Fibroblast of the aortic adventitia (primary cell): ENCODE measurements at regions not wholly inside any gene's neighbourhood (a gene's known extent, or its start where the extent isn't known, plus 50 kb on each side); places are given as distances from the start of the nearest gene placed in this dataset.

Experiments used
- DNase-seq: peaks from one replicate; pipeline ENCODE4 v3.0.0-alpha.2; 2010; ENCODE audit warnings: low read depth
- H3K4me3 ChIP-seq: 2 replicates; pipeline ENCODE4 v1.5.1; 2011; ENCODE audit warnings: low read depth, mild to moderate bottlenecking, control low read depth, low read length, moderate library complexity
- TF ChIP-seq, protein P1 (sequence below): IDR thresholded peaks from 2 replicates; pipeline ENCODE4 v1.5.1; 2011; ENCODE audit warnings: mild to moderate bottlenecking, low read length, control low read depth, inconsistent platforms; ENCODE audit not compliant: insufficient read depth

DNA sequence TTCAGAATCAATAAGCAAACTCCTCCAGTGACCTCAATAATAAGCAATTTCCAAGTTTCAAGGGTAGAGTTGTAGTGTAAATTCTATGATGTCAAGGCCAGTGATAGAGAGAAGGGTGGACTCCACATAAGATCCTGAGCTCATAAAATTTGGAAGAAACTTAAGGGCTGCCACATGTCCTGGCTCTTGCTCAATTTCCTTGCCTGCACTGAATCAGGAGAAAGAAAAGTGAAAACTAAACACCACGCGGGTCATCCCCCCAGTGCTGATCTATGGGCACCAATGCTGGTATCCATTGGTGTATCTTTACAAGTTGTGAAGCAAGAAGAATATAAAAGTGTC, 392.0 kb upstream of the INTU start:
- no peak overlapping the region for H3K4me3 ChIP-seq
- TF ChIP-seq, protein P1, sequence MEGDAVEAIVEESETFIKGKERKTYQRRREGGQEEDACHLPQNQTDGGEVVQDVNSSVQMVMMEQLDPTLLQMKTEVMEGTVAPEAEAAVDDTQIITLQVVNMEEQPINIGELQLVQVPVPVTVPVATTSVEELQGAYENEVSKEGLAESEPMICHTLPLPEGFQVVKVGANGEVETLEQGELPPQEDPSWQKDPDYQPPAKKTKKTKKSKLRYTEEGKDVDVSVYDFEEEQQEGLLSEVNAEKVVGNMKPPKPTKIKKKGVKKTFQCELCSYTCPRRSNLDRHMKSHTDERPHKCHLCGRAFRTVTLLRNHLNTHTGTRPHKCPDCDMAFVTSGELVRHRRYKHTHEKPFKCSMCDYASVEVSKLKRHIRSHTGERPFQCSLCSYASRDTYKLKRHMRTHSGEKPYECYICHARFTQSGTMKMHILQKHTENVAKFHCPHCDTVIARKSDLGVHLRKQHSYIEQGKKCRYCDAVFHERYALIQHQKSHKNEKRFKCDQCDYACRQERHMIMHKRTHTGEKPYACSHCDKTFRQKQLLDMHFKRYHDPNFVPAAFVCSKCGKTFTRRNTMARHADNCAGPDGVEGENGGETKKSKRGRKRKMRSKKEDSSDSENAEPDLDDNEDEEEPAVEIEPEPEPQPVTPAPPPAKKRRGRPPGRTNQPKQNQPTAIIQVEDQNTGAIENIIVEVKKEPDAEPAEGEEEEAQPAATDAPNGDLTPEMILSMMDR = no peak
- peak; percentile 4 for DNase-seq

DNA sequence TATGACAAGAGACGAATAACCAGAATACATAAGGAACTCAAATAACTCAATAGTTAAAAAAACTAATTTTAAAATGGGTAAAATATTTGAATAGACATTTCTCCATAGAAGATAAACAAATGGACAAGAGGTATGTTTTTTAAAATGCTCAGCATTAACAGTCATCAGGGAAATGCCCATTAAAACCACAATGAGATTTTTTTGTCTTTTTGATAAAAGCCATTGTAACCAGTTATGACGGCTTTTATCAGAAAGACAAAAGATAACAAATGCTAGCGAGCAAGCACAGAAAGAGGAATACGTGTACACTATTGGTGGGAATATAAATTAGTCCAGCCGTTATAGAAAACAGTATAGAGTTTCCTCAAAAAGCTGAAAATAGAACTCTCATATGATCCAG, 388.2 kb upstream of the INTU start:
- H3K4me3 ChIP-seq = no peak overlapping the region
- DNase-seq = no peak
- TF ChIP-seq, protein P1 = no peak

DNA sequence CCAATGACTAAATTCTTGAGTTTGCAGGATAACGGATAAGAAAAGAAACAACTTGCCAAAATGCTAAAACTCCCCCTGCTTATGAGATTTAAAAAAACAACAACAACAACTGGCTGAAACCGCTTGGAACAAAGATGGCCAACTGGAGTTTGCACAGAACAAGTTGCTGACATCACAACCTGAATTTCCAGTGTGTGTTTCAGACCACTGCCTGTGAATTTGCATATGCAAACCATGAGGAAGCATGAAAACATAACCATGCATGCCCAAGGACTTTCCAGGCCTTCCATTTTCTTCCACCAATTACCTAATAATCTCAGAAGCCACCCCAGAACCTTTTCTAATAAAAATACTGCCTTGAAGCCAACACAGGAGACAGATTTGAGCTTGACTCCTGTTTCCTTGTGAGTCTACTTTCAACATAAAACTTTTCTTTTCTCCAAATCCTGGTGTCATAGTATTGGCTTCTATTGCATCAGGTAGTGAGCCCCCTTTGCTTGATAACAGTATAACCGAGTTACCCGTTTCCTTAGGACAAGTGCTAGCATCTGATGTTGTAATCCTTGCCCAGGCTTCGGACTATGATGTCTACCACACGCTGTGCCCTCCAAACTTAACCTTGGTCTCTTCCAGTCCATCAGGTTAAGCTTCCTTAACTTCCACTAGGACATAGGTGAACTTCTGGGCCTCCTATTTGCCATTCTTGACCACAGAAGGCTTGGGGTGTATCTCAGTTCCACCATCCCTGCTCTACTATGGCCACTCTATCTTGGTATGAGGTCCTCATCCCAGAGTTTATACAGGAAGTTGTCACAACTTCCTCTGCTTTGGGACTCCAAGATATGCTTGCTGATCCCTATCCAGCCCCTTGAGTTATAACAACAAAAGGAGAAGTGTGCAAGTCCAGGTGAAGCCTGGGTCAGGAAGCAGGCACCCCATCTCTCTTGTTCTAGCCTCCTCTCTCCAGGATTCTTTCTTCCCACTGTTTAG, 385.5 kb upstream of the INTU start:
- TF ChIP-seq, protein P1 = no peak
- no peak overlapping the region for H3K4me3 ChIP-seq
- DNase-seq = no peak

DNA sequence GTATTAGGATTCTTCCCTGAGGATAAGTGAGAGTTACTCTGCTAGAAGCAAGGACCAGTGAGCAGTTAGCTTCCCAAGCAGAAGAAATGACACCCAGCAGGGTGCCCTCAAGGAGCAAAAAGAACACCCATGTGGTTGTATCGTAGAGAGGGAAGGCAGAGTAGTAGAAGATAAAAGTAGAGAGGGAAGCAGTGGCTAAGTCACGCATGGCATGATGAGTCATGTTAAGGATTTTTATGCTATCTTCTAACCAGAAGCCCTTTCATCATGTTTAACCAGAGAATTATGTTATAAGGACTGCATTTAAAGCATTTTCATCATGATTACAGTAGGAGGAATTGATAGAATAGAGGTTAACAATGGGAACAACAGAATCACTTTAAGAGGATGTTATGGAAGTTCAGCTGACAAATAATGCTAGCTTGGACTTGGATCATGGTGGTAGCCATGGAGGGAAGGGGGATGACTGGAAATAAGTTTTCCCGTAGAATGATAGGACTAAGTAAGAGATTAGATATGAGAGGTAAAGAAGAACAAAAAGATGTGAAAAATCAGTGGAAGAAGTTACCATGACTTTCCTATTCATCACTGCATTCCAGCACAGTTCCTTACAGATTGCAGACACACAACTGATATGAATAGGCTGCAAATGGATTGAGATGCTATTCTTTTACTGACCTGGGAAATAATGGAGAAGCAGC, 383.5 kb upstream of the INTU start:
- peak; percentile 14 for DNase-seq
- TF ChIP-seq, protein P1 = no peak
- no peak overlapping the region for H3K4me3 ChIP-seq

DNA sequence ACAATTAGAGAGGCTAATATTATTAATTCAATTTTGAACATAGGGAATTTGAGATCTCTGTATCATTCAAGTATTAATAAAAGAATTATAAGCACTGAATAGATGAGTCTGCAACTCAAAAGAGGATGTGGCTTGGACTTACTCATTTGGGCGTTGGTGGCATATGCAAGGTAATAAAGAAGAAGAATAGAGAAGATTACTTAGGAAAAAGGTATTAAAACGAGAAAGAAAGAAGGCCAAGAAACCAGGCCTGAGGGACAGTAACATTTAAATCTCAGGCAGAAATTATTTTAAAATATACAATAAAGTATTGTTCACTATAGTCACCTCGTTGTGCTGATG, 383.0 kb upstream of the INTU start:
- TF ChIP-seq, protein P1 = no peak
- DNase-seq = no peak
- no peak overlapping the region for H3K4me3 ChIP-seq

DNA sequence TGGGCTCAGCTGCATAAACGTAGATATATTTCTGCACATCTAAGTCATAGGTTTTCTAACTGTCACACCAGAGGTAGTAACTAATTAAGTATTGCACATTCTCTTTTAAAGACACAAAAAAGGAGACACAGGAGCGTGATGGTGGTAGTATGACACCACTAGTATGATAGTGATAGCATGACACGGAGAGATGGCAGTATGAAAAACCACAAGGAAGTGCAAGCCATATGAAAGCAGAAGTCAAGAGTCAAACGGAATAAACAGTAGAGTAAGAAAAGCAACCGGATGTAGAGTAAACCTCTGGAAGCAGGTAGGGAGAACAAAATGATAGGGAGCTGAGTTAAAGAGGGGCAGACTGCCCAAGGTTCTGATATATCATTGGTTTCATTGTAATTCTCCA, 382.2 kb upstream of the INTU start:
- H3K4me3 ChIP-seq = no peak overlapping the region
- no peak for DNase-seq

More for the DNA sequence above, 382.2 kb upstream of the INTU start:
- TF ChIP-seq, protein P1 = no peak
